NCI-H146 treated with DMSO at 0.1 percent for 48 hours (cell line): ENCODE measurements at regions not wholly inside any gene's neighbourhood (a gene's known extent, or its start where the extent isn't known, plus 50 kb on each side); places are given as distances from the start of the nearest gene placed in this dataset.
"Not testable (repeated sequence)": the region's sequence is repeated elsewhere in the genome, so short reads cannot be mapped to it uniquely, and the experiment has no call there.

Source experiments
- DNase-seq: peaks from one replicate; lab custom pipeline; 2025; ENCODE audit not compliant: unreplicated experiment; lab: John Stamatoyannopoulos, UW

- no peak for DNase-seq
These were observed 126.1 kb upstream of the PITX1 start for GRCh38 chr5:135160036-135160675.

DNA sequence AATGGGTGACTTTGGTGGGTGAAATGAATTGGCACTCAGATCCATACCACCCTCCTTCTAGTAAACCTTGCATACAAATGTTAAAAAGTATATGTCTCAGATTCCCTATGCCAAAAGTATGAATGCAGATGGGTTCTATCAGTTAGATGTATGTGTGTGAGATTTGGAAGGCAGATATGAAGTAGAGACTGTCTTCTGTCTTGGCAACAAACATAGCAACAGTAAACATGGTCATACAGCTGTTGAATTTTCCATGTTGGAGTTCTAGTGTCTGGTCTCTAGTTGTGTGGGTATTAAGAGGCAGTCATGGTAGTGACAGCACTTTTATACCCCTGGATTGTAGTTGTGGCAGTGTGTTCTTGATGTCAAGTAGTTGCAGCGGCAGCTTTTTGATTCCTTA, 125.6 kb upstream of the PITX1 start:
- DNase-seq: no peak

DNA sequence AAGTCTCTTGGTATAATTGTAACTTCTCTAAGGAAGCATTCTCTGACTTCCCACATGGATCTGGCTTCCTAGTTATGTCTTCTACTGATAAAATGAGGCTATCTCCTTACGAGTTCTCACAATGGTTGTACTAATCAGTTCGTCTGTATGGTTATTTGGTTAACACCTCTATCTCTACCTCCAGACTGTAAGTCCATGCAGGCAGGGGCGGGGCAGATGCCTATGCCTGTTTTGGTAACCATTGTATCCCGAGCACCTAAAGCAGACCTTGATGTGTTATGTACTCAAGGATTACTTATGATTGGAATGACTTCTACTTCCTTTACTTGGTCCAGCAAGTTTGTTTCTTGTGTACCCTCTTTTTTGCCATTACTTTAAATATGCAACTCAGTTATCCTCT, 125.0 kb upstream of the PITX1 start:
- no peak for DNase-seq

GRCh38 chr5:135158314-135158697, 124.3 kb upstream of the PITX1 start:
- DNase-seq: no peak

GRCh38 chr5:135157421-135158313, 123.6 kb upstream of the PITX1 start:
- no peak for DNase-seq

GRCh38 chr5:135156715-135157404, 122.8 kb upstream of the PITX1 start:
- no peak for DNase-seq

- DNase-seq: no peak
These were observed 122.3 kb upstream of the PITX1 start for GRCh38 chr5:135156337-135156714.

DNA sequence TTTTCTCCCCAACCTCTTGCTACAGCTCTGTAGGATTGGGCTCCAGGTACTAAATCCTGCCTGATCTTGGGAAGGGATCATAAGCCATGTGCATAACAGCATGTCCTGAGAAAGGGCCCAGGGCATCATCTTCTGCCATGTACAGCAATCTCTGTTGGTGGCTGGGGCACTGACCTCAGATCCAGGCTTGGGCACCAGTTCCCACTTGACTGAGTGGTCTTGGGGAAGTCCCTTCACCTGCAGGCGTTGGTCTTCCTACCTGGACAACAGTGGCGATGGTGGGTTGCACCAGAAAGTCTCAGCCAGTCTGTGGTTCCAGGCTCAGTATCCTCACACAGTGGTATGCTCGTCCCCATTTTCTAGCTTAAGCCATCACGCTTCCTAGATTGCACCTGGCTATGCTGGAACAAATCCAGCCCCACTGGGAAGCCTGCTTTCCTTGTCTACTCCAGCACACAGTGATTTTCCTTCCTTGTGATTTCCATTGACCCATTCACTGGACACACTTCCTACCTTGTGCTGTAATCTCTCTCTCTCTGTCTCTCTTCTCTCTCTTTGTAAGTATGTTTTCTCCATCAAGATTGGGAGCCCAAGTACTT, 121.7 kb upstream of the PITX1 start:
- no peak for DNase-seq

GRCh38 chr5:135154961-135155360, 120.9 kb upstream of the PITX1 start:
- DNase-seq: no peak

- no peak for DNase-seq
These were observed 120.2 kb upstream of the PITX1 start for GRCh38 chr5:135154197-135154596.

- DNase-seq: no peak
These were observed 119.6 kb upstream of the PITX1 start for GRCh38 chr5:135153661-135154060.

- no peak for DNase-seq
These were observed 119.2 kb upstream of the PITX1 start for GRCh38 chr5:135153259-135153658.

- DNase-seq: not testable (repeated sequence)
These were observed 117.6 kb upstream of the PITX1 start for GRCh38 chr5:135151660-135152059.

DNA sequence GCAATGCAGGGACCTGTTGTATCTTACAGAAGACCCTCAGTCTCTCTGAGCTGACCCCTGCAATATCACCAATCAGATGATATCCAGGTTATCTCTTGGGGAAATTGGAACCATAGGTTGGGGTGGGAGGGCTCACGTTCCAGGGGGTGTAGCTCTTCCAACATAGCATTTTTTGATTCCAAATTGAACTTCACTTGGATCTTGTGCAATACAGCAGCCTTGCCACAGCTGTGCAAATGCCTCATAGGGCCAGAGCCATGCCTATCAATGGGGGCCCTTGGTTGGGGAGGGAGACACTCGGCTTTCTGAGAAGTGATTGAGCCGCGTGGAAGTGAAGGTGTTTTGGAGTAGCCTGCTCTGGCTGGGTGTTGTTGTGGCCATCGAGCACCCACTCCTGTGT, 117.2 kb upstream of the PITX1 start:
- no peak for DNase-seq

DNA sequence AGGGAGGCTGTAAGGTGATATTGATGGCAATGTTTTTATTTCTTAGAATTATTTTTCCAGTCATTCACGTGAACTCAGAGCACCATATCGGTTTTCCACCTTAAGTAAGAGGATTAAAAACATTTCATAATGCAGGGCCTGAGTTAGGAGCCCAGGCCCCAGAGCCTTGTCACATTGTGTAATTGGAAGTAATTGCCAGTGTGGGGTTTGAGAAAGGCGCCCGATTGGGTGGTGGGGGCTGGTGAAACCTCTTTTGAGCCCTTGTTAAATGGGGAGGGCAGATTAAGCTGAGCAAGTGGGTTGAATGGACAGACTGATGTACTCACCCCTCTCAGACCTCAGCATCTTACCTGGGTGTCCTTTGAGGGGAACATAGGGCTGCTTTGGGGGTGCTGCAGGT, 116.7 kb upstream of the PITX1 start:
- DNase-seq: no peak

DNA sequence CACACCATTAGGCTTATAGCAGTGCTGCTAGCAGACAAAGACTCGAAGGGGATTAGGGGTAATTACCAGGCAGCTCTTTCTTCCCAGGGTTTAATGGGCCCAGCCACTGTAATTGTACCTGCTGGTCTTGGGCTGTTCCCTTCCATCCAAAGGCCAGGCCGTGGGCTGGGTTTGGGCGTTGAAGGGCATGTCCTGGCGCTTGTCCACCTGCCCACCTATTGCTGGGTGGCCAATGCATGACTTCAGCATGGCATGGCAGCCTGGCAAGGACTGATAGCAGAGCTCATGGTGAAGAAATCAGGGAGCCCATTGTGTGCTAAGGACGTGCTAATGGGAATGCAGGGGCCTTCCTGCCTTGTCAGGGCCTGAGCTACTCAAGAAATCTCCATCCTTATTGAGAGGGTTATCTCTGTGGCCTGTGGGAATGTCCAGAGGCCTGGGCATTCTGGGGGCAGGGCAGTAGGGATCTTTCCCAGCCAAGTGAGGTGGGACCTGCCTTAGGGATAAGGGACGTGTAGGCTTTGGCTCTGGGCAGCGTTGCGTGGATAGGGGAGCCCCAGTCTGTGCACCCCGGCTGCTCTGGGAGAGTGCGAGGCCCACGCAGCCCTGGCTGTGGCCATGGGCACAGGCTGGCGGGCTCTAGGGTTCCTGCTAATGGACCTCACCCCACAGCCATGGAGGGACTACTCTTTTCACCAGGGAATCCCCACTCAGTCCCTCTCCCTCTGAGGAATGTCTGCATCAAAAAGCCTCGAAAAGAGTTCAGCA, 116.1 kb upstream of the PITX1 start:
- DNase-seq: peak; percentile 17

GRCh38 chr5:135149229-135149955, 115.4 kb upstream of the PITX1 start:
- DNase-seq: no peak

- DNase-seq: no peak
These were observed 113.5 kb upstream of the PITX1 start for GRCh38 chr5:135147294-135148090.

GRCh38 chr5:135145985-135146384, 112.0 kb upstream of the PITX1 start:
- no peak for DNase-seq
